IPS-18a (cell line): ENCODE measurements at regions not wholly inside any gene's neighbourhood (a gene's known extent, or its start where the extent isn't known, plus 50 kb on each side); places are given as distances from the start of the nearest gene placed in this dataset.
"Not testable (repeated sequence)": the region's sequence is repeated elsewhere in the genome, so short reads cannot be mapped to it uniquely, and the experiment has no call there.

ENCODE experiments used
- H3K27ac ChIP-seq: one replicate; pipeline ENCODE4 v1.5.1; 2013; ENCODE audit warnings: low read length
- H3K27me3 ChIP-seq: one replicate; pipeline ENCODE4 v1.6.1; 2013; ENCODE audit warnings: mild to moderate bottlenecking, low read length; ENCODE audit not compliant: control insufficient read depth, insufficient read depth
- H3K36me3 ChIP-seq: one replicate; pipeline ENCODE4 v1.6.1; 2013; ENCODE audit warnings: low read depth, low read length; ENCODE audit not compliant: control insufficient read depth
- H3K4me1 ChIP-seq: one replicate; pipeline ENCODE4 v1.6.1; 2013; ENCODE audit warnings: low read depth, low read length; ENCODE audit not compliant: control insufficient read depth
- H3K4me3 ChIP-seq: one replicate; pipeline ENCODE4 v1.5.1; 2013; ENCODE audit warnings: low read length
- H3K9ac ChIP-seq: one replicate; pipeline ENCODE4 v1.6.1; 2013; ENCODE audit warnings: mild to moderate bottlenecking, low read length, moderate library complexity
- H3K9me3 ChIP-seq: one replicate; pipeline ENCODE4 v1.6.1; 2013; ENCODE audit warnings: low read depth, low read length; ENCODE audit not compliant: control insufficient read depth

- H3K4me1 ChIP-seq, H3K9me3 ChIP-seq: not testable (repeated sequence)
These were observed 1305.5 kb downstream of the CDH12 start for GRCh38 chr5:21547656-21548055.

GRCh38 chr5:21535114-21535513, 1318.0 kb downstream of the CDH12 start:
- H3K27ac ChIP-seq, H3K27me3 ChIP-seq, H3K4me3 ChIP-seq, H3K4me1 ChIP-seq, H3K9me3 ChIP-seq, H3K36me3 ChIP-seq, H3K9ac ChIP-seq: not testable (repeated sequence)

More at GRCh38 chr5:21547656-21548055, 1305.5 kb downstream of the CDH12 start:
- H3K27me3 ChIP-seq, H3K9ac ChIP-seq, H3K27ac ChIP-seq, H3K4me3 ChIP-seq, H3K36me3 ChIP-seq: not testable (repeated sequence)

- H3K27me3 ChIP-seq, H3K4me1 ChIP-seq, H3K9ac ChIP-seq, H3K9me3 ChIP-seq, H3K36me3 ChIP-seq, H3K4me3 ChIP-seq, H3K27ac ChIP-seq: not testable (repeated sequence)
These were observed 1332.0 kb downstream of the CDH12 start for GRCh38 chr5:21521157-21521556.

GRCh38 chr5:21496926-21497325, 1356.2 kb downstream of the CDH12 start:
- not testable (repeated sequence) for H3K27ac ChIP-seq, H3K9me3 ChIP-seq, H3K27me3 ChIP-seq, H3K36me3 ChIP-seq, H3K4me1 ChIP-seq, H3K4me3 ChIP-seq, H3K9ac ChIP-seq

- H3K9ac ChIP-seq, H3K4me3 ChIP-seq, H3K36me3 ChIP-seq: not testable (repeated sequence)
These were observed 1357.1 kb downstream of the CDH12 start for GRCh38 chr5:21496056-21496455.

GRCh38 chr5:21495235-21495634, 1357.9 kb downstream of the CDH12 start:
- not testable (repeated sequence) for H3K27me3 ChIP-seq, H3K4me3 ChIP-seq, H3K36me3 ChIP-seq, H3K4me1 ChIP-seq, H3K9me3 ChIP-seq, H3K9ac ChIP-seq, H3K27ac ChIP-seq

More at GRCh38 chr5:21496056-21496455, 1357.1 kb downstream of the CDH12 start:
- H3K27ac ChIP-seq, H3K27me3 ChIP-seq, H3K9me3 ChIP-seq, H3K4me1 ChIP-seq: not testable (repeated sequence)

- not testable (repeated sequence) for H3K9me3 ChIP-seq, H3K27ac ChIP-seq, H3K27me3 ChIP-seq, H3K4me1 ChIP-seq, H3K9ac ChIP-seq, H3K4me3 ChIP-seq, H3K36me3 ChIP-seq
These were observed 1359.1 kb downstream of the CDH12 start for GRCh38 chr5:21494033-21494432.

GRCh38 chr5:21491182-21491581, 1362.0 kb downstream of the CDH12 start:
- not testable (repeated sequence) for H3K9me3 ChIP-seq, H3K36me3 ChIP-seq, H3K9ac ChIP-seq, H3K27me3 ChIP-seq, H3K27ac ChIP-seq, H3K4me3 ChIP-seq, H3K4me1 ChIP-seq

GRCh38 chr5:21488828-21489227, 1364.3 kb downstream of the CDH12 start:
- not testable (repeated sequence) for H3K4me1 ChIP-seq, H3K9ac ChIP-seq, H3K4me3 ChIP-seq, H3K9me3 ChIP-seq, H3K27me3 ChIP-seq, H3K27ac ChIP-seq, H3K36me3 ChIP-seq

- not testable (repeated sequence) for H3K27ac ChIP-seq, H3K4me1 ChIP-seq, H3K4me3 ChIP-seq, H3K27me3 ChIP-seq, H3K36me3 ChIP-seq, H3K9me3 ChIP-seq, H3K9ac ChIP-seq
These were observed 1367.6 kb downstream of the CDH12 start for GRCh38 chr5:21485458-21486000.

- not testable (repeated sequence) for H3K36me3 ChIP-seq, H3K9ac ChIP-seq, H3K27me3 ChIP-seq, H3K4me1 ChIP-seq, H3K4me3 ChIP-seq, H3K9me3 ChIP-seq, H3K27ac ChIP-seq
These were observed 1368.7 kb downstream of the CDH12 start for GRCh38 chr5:21484498-21484889.

GRCh38 chr5:21483790-21484497, 1369.2 kb downstream of the CDH12 start:
- H3K27ac ChIP-seq, H3K9ac ChIP-seq, H3K36me3 ChIP-seq, H3K4me3 ChIP-seq, H3K4me1 ChIP-seq, H3K9me3 ChIP-seq, H3K27me3 ChIP-seq: not testable (repeated sequence)
